Retinal pigment epithelial cell (primary cell): ENCODE measurements at regions not wholly inside any gene's neighbourhood (a gene's known extent, or its start where the extent isn't known, plus 50 kb on each side); places are given as distances from the start of the nearest gene placed in this dataset.
A peak's percentile ranks its signal among the peaks of the same experiment; 100 is the strongest.

Experiments
- DNase-seq: peaks from one replicate; pipeline ENCODE4 v3.0.0-alpha.2; 2010; ENCODE audit warnings: low read depth
- H3K4me3 ChIP-seq: 2 replicates; pipeline ENCODE4 v1.5.1; 2011; ENCODE audit warnings: mild to moderate bottlenecking, low read length, control low read depth, moderate library complexity
- CTCF ChIP-seq: conservative IDR thresholded peaks from 2 replicates; pipeline ENCODE4 v1.5.1; 2011; ENCODE audit warnings: low read depth, low read length, control low read depth, inconsistent platforms

- no peak for TF ChIP-seq CTCF
- H3K4me3 ChIP-seq, result no peak overlapping the region
Observed at GRCh38 chr15:47383801-47384200, 333.5 kb upstream of the SEMA6D start.

DNA sequence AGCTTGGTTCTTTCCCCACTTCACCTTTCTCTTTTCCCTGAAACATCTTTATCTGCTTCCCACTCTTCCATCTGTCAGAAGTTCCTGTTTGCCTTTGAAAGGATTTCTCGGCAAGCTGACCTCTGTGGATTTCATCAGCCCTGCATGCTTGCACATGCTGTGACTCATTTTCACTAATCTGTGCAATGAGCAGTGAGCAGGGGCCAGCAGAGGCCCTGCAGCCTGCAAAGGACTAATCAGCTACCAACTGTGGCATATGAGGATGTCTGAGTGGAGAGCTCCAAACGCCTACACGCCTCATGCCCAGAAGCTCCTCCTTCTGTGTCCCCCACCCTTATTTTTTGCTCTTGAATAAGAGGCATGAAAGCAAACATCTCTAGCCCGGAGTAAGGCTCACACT lies 333.0 kb upstream of the SEMA6D start:
- H3K4me3 ChIP-seq, result no peak overlapping the region
- DNase-seq, result peak; percentile 93
- TF ChIP-seq CTCF, result no peak

More at GRCh38 chr15:47383801-47384200, 333.5 kb upstream of the SEMA6D start:
- DNase-seq, result no peak

DNA sequence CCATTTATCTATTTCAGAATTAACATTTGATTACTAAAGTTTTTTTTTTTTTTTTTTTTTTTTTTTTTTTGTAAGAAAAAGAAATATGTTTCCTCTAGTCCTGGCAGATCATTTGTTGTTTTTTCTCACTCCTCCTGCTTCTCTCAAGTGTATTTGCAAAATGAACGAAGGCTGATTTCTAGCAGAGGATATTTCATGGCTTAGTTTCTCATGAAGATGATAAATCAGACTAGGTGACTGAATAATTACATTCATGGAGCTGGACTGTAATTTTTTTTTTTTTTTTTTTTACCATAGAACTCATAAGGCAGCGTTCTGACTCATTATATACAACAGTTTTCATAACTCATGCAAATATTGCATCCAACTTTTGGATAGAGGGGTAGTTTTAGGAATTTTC lies 332.5 kb upstream of the SEMA6D start:
- TF ChIP-seq CTCF, result no peak
- no peak for DNase-seq
- no peak overlapping the region for H3K4me3 ChIP-seq

- no peak for TF ChIP-seq CTCF
- no peak overlapping the region for H3K4me3 ChIP-seq
- DNase-seq, result no peak
Observed at GRCh38 chr15:47386459-47386858, 330.8 kb upstream of the SEMA6D start.

DNA sequence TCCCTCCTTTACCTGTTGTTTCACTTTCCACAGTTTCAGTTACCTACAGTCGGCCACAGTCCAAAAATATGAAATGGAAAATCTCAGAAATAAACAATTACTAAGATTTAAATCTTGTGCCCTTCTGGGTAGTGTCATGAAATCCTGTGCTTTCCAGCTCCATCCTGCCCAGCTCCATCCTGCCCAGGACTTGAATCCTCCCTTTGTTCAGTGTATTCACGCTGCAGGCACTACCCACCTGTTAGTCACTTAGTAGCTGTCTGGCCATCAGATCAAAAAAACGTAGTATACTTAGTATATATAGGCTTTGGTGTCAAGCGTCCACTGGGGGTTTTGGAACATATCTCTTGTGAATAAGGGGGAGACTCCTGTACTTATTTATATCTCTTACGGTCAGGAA lies 329.0 kb upstream of the SEMA6D start:
- no peak for DNase-seq
- TF ChIP-seq CTCF, result no peak
- no peak overlapping the region for H3K4me3 ChIP-seq

GRCh38 chr15:47390208-47390765 lies 327.0 kb upstream of the SEMA6D start:
- no peak for TF ChIP-seq CTCF
- H3K4me3 ChIP-seq, result no peak overlapping the region
- no peak for DNase-seq

DNA sequence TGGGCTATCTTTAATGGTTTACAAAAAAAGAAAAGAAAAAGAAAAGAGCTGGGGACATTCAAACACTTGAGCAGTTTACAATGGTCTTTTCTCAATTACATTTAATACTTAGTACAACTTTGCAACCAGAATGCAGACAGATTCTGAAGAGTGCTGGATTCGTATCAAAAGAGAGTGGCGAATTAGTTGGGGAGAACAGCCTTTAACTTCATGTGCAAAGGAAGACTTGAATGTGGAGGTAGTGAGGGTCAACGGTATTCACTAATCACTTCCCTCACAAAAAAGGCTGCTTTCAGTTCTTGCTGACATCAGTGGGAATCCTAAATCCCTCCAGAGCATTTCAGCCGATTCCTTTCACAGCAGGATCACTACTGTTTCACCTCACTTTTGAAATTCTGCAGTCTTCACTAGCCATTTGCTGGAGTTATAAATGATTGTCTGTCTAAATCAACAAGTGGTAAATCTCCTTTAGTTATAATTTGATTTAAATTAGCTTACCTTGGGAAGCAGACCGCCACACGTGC lies 323.0 kb upstream of the SEMA6D start:
- no peak for TF ChIP-seq CTCF
- H3K4me3 ChIP-seq, result no peak overlapping the region
- no peak for DNase-seq
